ENCODE measurements at regions not wholly inside any gene's neighbourhood (a gene's known extent, or its start where the extent isn't known, plus 50 kb on each side); places are given as distances from the start of the nearest gene placed in this dataset.

DNA sequence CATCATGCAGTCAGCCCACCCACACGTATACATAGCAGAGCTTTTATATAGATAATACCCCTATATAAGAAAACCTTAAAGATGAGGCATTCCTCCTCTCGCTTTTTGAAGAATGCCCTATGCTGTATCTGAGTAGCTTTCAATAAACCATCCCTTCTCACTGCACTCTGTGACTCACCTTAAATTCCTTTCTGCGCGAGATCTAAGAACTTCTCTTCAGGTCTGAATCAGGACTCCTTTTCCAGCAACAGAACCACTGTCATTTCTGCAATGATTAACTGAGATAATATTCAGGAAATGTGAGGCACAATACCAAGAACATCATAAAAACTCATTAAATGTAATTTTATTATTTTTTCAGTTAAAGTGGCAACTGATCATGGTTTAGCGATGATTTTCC is 76.4 kb upstream of the DCLK2 start:
- no peaks in the 10 kb centered on the region for H3K9me3 Mint-ChIP-seq
- no peaks in the 10 kb centered on the region for H3K36me3 Mint-ChIP-seq (ENCODE audit: low read depth)
- no peak overlapping the region for H3K27ac Mint-ChIP-seq
- Histone ChIP-seq H4K20me1 (replicated peaks; ENCODE audit: insufficient read depth) (no peaks in the 10 kb centered on the region), H3F3A (replicated peaks; ENCODE audit: low read depth) (no peaks in the 10 kb centered on the region), H3K27me3 (ENCODE audit: insufficient read depth) (no peaks in the 10 kb centered on the region), H3K79me2 (replicated peaks; ENCODE audit: insufficient read depth) (no peaks in the 10 kb centered on the region), H3K4me1 (ENCODE audit: insufficient read depth) (peaks cover 21% of the 10 kb centered on the region), H3K4me2 (no peak overlapping the region), H3K27ac (ENCODE audit: low read depth) (no peak overlapping the region), H3K4me3 (no peak overlapping the region), H2AFZ (no peak overlapping the region), H3K36me3 (ENCODE audit: insufficient read depth) (no peaks in the 10 kb centered on the region), H3K9me2 (ENCODE audit: insufficient read depth) (no peaks in the 10 kb centered on the region)
- no peak for TF ChIP-seq ZNF331 (CRISPR knock-in tag; IDR thresholded peaks at IDR 0.05; ENCODE audit: low read depth)
- no peak for TF ChIP-seq EZH2 (IDR thresholded peaks at IDR 0.05; ENCODE audit: low read depth, unreplicated experiment)
- TF ChIP-seq POLR2AphosphoS5 (IDR thresholded peaks at IDR 0.05; ENCODE audit: low read depth), result no peak
- TF ChIP-seq NANOG (IDR thresholded peaks at IDR 0.05; ENCODE audit: borderline replicate concordance), result no peak
- TF ChIP-seq, protein P1, sequence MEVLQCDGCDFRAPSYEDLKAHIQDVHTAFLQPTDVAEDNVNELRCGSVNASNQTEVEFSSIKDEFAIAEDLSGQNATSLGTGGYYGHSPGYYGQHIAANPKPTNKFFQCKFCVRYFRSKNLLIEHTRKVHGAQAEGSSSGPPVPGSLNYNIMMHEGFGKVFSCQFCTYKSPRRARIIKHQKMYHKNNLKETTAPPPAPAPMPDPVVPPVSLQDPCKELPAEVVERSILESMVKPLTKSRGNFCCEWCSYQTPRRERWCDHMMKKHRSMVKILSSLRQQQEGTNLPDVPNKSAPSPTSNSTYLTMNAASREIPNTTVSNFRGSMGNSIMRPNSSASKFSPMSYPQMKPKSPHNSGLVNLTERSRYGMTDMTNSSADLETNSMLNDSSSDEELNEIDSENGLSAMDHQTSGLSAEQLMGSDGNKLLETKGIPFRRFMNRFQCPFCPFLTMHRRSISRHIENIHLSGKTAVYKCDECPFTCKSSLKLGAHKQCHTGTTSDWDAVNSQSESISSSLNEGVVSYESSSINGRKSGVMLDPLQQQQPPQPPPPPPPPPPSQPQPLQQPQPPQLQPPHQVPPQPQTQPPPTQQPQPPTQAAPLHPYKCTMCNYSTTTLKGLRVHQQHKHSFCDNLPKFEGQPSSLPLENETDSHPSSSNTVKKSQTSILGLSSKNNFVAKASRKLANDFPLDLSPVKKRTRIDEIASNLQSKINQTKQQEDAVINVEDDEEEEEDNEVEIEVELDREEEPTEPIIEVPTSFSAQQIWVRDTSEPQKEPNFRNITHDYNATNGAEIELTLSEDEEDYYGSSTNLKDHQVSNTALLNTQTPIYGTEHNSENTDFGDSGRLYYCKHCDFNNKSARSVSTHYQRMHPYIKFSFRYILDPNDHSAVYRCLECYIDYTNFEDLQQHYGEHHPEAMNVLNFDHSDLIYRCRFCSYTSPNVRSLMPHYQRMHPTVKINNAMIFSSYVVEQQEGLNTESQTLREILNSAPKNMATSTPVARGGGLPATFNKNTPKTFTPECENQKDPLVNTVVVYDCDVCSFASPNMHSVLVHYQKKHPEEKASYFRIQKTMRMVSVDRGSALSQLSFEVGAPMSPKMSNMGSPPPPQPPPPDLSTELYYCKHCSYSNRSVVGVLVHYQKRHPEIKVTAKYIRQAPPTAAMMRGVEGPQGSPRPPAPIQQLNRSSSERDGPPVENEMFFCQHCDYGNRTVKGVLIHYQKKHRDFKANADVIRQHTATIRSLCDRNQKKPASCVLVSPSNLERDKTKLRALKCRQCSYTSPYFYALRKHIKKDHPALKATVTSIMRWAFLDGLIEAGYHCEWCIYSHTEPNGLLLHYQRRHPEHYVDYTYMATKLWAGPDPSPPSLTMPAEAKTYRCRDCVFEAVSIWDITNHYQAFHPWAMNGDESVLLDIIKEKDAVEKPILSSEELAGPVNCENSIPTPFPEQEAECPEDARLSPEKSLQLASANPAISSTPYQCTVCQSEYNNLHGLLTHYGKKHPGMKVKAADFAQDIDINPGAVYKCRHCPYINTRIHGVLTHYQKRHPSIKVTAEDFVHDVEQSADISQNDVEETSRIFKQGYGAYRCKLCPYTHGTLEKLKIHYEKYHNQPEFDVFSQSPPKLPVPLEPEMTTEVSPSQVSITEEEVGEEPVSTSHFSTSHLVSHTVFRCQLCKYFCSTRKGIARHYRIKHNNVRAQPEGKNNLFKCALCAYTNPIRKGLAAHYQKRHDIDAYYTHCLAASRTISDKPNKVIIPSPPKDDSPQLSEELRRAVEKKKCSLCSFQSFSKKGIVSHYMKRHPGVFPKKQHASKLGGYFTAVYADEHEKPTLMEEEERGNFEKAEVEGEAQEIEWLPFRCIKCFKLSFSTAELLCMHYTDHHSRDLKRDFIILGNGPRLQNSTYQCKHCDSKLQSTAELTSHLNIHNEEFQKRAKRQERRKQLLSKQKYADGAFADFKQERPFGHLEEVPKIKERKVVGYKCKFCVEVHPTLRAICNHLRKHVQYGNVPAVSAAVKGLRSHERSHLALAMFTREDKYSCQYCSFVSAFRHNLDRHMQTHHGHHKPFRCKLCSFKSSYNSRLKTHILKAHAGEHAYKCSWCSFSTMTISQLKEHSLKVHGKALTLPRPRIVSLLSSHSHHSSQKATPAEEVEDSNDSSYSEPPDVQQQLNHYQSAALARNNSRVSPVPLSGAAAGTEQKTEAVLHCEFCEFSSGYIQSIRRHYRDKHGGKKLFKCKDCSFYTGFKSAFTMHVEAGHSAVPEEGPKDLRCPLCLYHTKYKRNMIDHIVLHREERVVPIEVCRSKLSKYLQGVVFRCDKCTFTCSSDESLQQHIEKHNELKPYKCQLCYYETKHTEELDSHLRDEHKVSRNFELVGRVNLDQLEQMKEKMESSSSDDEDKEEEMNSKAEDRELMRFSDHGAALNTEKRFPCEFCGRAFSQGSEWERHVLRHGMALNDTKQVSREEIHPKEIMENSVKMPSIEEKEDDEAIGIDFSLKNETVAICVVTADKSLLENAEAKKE (CRISPR knock-in tag; IDR thresholded peaks at IDR 0.05), result no peak
- no peak for TF ChIP-seq CREB1 (CRISPR knock-in tag; IDR thresholded peaks at IDR 0.05; ENCODE audit: low read depth)
- no peak for TF ChIP-seq ETS1 (IDR thresholded peaks at IDR 0.05)
- TF ChIP-seq, protein P2, sequence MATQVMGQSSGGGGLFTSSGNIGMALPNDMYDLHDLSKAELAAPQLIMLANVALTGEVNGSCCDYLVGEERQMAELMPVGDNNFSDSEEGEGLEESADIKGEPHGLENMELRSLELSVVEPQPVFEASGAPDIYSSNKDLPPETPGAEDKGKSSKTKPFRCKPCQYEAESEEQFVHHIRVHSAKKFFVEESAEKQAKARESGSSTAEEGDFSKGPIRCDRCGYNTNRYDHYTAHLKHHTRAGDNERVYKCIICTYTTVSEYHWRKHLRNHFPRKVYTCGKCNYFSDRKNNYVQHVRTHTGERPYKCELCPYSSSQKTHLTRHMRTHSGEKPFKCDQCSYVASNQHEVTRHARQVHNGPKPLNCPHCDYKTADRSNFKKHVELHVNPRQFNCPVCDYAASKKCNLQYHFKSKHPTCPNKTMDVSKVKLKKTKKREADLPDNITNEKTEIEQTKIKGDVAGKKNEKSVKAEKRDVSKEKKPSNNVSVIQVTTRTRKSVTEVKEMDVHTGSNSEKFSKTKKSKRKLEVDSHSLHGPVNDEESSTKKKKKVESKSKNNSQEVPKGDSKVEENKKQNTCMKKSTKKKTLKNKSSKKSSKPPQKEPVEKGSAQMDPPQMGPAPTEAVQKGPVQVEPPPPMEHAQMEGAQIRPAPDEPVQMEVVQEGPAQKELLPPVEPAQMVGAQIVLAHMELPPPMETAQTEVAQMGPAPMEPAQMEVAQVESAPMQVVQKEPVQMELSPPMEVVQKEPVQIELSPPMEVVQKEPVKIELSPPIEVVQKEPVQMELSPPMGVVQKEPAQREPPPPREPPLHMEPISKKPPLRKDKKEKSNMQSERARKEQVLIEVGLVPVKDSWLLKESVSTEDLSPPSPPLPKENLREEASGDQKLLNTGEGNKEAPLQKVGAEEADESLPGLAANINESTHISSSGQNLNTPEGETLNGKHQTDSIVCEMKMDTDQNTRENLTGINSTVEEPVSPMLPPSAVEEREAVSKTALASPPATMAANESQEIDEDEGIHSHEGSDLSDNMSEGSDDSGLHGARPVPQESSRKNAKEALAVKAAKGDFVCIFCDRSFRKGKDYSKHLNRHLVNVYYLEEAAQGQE (IDR thresholded peaks at IDR 0.05; ENCODE audit: unreplicated experiment), result no peak
- no peak for TF ChIP-seq STAT1 (IDR thresholded peaks at IDR 0.05; ENCODE audit: unreplicated experiment)
- no peak for TF ChIP-seq ZNF114 (CRISPR knock-in tag; IDR thresholded peaks at IDR 0.05)
- TF ChIP-seq CTCF (conservative IDR thresholded peaks at IDR 0.05; ENCODE audit: low read depth in 2 of 2), result no peak
- TF ChIP-seq JUNB (IDR thresholded peaks at IDR 0.05; ENCODE audit: unreplicated experiment), result no peak
- TF ChIP-seq EZH2phosphoT487 (IDR thresholded peaks at IDR 0.05; ENCODE audit: unreplicated experiment), result no peak
- DNase-seq (ENCODE audit: low spot score), result no peak
- H3K4me3 Mint-ChIP-seq, result no peak overlapping the region
- no peaks in the 10 kb centered on the region for H3K27me3 Mint-ChIP-seq (ENCODE audit: insufficient read depth, low read depth, poor library complexity)
- no peak for ATAC-seq
- peaks cover 18% of the 10 kb centered on the region for H3K4me1 Mint-ChIP-seq
